Neural progenitor cell (in vitro differentiated cells): ENCODE measurements at regions not wholly inside any gene's neighbourhood (a gene's known extent, or its start where the extent isn't known, plus 50 kb on each side); places are given as distances from the start of the nearest gene placed in this dataset.
A peak's percentile ranks its signal among the peaks of the same experiment; 100 is the strongest.

ENCODE experiments used
- DNase-seq: peaks from one replicate; pipeline ENCODE4 v3.0.0-alpha.2; 2016; ENCODE audit warnings: low spot score
- H2AFZ ChIP-seq: fragments of 200-600 bp; sonication (generic); replicated peaks from 2 replicates; pipeline ENCODE4 v1.6.1; 2016; ENCODE audit warnings: antibody characterized with exemption
- H3F3A ChIP-seq: fragments of 200-600 bp; sonication (generic); 2 replicates; pipeline ENCODE4 v1.6.1; 2016; ENCODE audit warnings: antibody characterized with exemption, low read depth
- H3K27ac ChIP-seq: fragments of 200-600 bp; sonication (generic); 2 replicates; pipeline ENCODE4 v1.5.1; 2016; ENCODE audit warnings: mild to moderate bottlenecking
- H3K27me3 ChIP-seq: fragments of 200-600 bp; sonication (generic); 2 replicates; pipeline ENCODE4 v1.6.1; 2016; ENCODE audit warnings: mild to moderate bottlenecking, moderate library complexity
- H3K36me3 ChIP-seq: fragments of 200-600 bp; sonication (generic); 2 replicates; pipeline ENCODE4 v1.5.1; 2016
- H3K4me1 ChIP-seq: fragments of 200-600 bp; sonication (generic); 2 replicates; pipeline ENCODE4 v1.6.1; 2016; ENCODE audit warnings: mixed run types
- H3K4me2 ChIP-seq: fragments of 200-600 bp; sonication (generic); 2 replicates; pipeline ENCODE4 v1.6.1; 2016
- H3K4me3 ChIP-seq: fragments of 200-600 bp; sonication (generic); 2 replicates; pipeline ENCODE4 v1.5.1; 2016
- H3K79me2 ChIP-seq: fragments of 200-600 bp; sonication (generic); 2 replicates; pipeline ENCODE4 v1.6.1; 2016; ENCODE audit warnings: low read depth
- H3K9ac ChIP-seq: fragments of 200-600 bp; sonication (generic); 2 replicates; pipeline ENCODE4 v1.6.1; 2016
- H3K9me3 ChIP-seq: fragments of 200-600 bp; sonication (generic); 2 replicates; pipeline ENCODE4 v1.5.1; 2016; ENCODE audit warnings: low read depth
- H4K20me1 ChIP-seq: fragments of 200-600 bp; sonication (generic); 2 replicates; pipeline ENCODE4 v1.6.1; 2016; ENCODE audit warnings: low read depth
- H3K27ac Mint-ChIP-seq: 3 replicates; pipeline ENCODE4 v1.8.0; 2021; ENCODE audit warnings: mixed read lengths
- H3K27me3 Mint-ChIP-seq: 2 replicates; pipeline ENCODE4 v1.8.0; 2022; ENCODE audit warnings: low read depth, mild to moderate bottlenecking, inconsistent platforms, moderate library complexity, mixed read lengths; ENCODE audit not compliant: insufficient read depth
- H3K36me3 Mint-ChIP-seq: 3 replicates; pipeline ENCODE4 v1.8.0; 2021; ENCODE audit warnings: mixed read lengths
- H3K4me1 Mint-ChIP-seq: 3 replicates; pipeline ENCODE4 v1.8.0; 2021; ENCODE audit warnings: mixed read lengths
- H3K4me3 Mint-ChIP-seq: 3 replicates; pipeline ENCODE4 v1.8.0; 2021; ENCODE audit warnings: mild to moderate bottlenecking, moderate library complexity, mixed read lengths
- H3K9me3 Mint-ChIP-seq: 3 replicates; pipeline ENCODE4 v1.8.0; 2020; ENCODE audit warnings: mixed read lengths
- CTCF ChIP-seq: fragments of 200-600 bp; sonication (generic); IDR thresholded peaks from 2 replicates; pipeline ENCODE4 v1.5.1; 2017; ENCODE audit warnings: antibody characterized with exemption, mild to moderate bottlenecking
- EZH2 ChIP-seq: fragments of 200-600 bp; sonication (generic); IDR thresholded peaks from 2 replicates; pipeline ENCODE4 v1.6.1; 2017; ENCODE audit warnings: antibody characterized with exemption, mild to moderate bottlenecking, moderate library complexity
- EZH2phosphoT487 ChIP-seq: fragments of 200-600 bp; sonication (generic); IDR thresholded peaks from 2 replicates; pipeline ENCODE4 v1.6.1; 2017; ENCODE audit warnings: antibody characterized with exemption

DNA sequence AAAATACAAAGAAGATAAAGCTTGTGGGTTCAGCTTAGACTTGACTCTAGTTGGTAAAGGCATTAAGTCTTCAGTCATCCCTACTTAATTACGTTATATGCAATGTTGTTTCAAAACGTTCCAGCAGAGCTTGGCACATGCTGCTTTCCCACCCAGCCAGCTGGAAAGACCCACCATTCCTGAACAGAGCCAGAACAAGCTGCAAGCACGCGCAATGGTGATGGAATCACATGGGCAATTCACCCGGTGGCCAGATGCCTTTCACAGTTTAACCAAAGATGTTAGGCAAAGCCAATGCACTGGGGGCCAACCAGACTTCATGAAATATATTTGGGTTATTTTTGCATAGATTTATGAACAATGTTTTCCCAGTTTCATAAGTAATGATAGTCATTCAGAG lies 123.4 kb upstream of the CDH20 start:
- H3K4me1 Mint-ChIP-seq, result no peaks in the 10 kb centered on the region
- no peaks in the 10 kb centered on the region for H3K9me3 Mint-ChIP-seq
- H4K20me1 ChIP-seq, result no peaks in the 10 kb centered on the region
- no peak overlapping the region for H3K4me2 ChIP-seq
- H3K27ac ChIP-seq, result no peak overlapping the region
- no peaks in the 10 kb centered on the region for H3K9me3 ChIP-seq
- DNase-seq, result no peak
- H3K27me3 ChIP-seq, result no peaks in the 10 kb centered on the region
- no peak overlapping the region for H3K4me3 Mint-ChIP-seq
- H3F3A ChIP-seq, result no peaks in the 10 kb centered on the region
- no peaks in the 10 kb centered on the region for H3K27me3 Mint-ChIP-seq
- H3K79me2 ChIP-seq, result no peaks in the 10 kb centered on the region
- no peak overlapping the region for H3K27ac Mint-ChIP-seq
- H3K9ac ChIP-seq, result no peak overlapping the region
- no peaks in the 10 kb centered on the region for H3K36me3 ChIP-seq
- H2AFZ ChIP-seq, result no peak overlapping the region
- no peaks in the 10 kb centered on the region for H3K36me3 Mint-ChIP-seq
- H3K4me1 ChIP-seq, result peaks cover 3% of the 10 kb centered on the region
- TF ChIP-seq CTCF (no peak), EZH2phosphoT487 (no peak), EZH2 (no peak)
- no peak overlapping the region for H3K4me3 ChIP-seq

DNA sequence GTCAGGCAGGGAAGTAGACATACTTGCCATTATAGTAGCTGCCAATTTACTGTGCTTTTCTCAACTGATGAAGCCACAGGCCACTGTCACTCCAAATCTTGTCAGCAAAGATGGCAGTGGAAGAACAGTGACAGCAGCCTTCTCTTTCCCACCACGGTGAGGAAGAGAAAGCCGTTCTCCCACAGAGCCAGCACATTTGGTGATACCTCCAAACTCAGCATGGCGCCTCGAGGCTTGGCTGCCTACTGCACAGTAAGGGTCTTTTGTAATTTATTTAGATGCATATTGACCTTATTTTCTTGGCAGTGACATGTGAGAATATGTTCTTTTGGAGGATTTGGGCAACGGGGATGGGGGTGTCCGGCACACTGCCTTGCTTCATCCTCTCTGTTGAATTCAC lies 117.2 kb upstream of the CDH20 start:
- no peak overlapping the region for H3K9ac ChIP-seq
- no peak overlapping the region for H3K4me2 ChIP-seq
- Mint-ChIP-seq H3K9me3 (no peaks in the 10 kb centered on the region), H3K36me3 (no peaks in the 10 kb centered on the region), H3K27ac (no peak overlapping the region), H3K4me3 (no peak overlapping the region), H3K4me1 (peaks cover 7% of the 10 kb centered on the region), H3K27me3 (no peaks in the 10 kb centered on the region)
- peaks cover 16% of the 10 kb centered on the region for H3K4me1 ChIP-seq
- H2AFZ ChIP-seq, result peak overlapping the region; percentile 39
- no peaks in the 10 kb centered on the region for H3K79me2 ChIP-seq
- no peaks in the 10 kb centered on the region for H3K36me3 ChIP-seq
- H3F3A ChIP-seq, result no peaks in the 10 kb centered on the region
- no peak for DNase-seq
- no peaks in the 10 kb centered on the region for H3K27me3 ChIP-seq
- H4K20me1 ChIP-seq, result no peaks in the 10 kb centered on the region
- no peaks in the 10 kb centered on the region for H3K9me3 ChIP-seq
- TF ChIP-seq EZH2 (no peak), EZH2phosphoT487 (no peak), CTCF (no peak)
- no peak overlapping the region for H3K27ac ChIP-seq
- no peak overlapping the region for H3K4me3 ChIP-seq

DNA sequence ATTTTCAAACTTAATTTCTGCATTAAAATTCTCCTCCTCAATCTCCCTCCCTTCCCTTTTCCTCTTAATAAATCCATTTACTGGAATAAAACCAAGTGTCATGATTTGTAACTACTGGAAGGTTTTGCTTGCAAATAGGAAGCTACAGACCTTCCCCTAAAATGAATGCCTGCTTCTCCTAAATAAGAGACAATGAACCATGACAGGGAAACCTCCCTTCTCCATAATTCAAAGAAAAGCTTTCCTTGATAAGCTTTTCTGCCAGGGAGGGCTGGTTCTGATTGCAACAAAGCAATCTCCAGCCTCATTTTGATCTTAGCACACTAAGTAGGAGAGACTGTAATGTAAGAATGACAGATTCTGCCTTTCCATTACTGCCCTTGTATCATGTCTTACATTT lies 111.0 kb upstream of the CDH20 start:
- Histone ChIP-seq H3F3A (no peaks in the 10 kb centered on the region), H3K27ac (no peak overlapping the region), H2AFZ (no peak overlapping the region), H3K36me3 (no peaks in the 10 kb centered on the region), H4K20me1 (no peaks in the 10 kb centered on the region), H3K9me3 (no peaks in the 10 kb centered on the region), H3K4me3 (no peak overlapping the region), H3K27me3 (no peaks in the 10 kb centered on the region), H3K4me1 (no peaks in the 10 kb centered on the region), H3K4me2 (no peak overlapping the region), H3K9ac (no peak overlapping the region), H3K79me2 (no peaks in the 10 kb centered on the region)
- DNase-seq, result no peak
- Mint-ChIP-seq H3K27ac (no peak overlapping the region), H3K36me3 (peaks cover 2% of the 10 kb centered on the region), H3K27me3 (no peaks in the 10 kb centered on the region), H3K9me3 (peaks cover 3% of the 10 kb centered on the region), H3K4me1 (no peaks in the 10 kb centered on the region), H3K4me3 (no peak overlapping the region)
- no peak for TF ChIP-seq EZH2
- no peak for TF ChIP-seq EZH2phosphoT487
- TF ChIP-seq CTCF, result no peak

DNA sequence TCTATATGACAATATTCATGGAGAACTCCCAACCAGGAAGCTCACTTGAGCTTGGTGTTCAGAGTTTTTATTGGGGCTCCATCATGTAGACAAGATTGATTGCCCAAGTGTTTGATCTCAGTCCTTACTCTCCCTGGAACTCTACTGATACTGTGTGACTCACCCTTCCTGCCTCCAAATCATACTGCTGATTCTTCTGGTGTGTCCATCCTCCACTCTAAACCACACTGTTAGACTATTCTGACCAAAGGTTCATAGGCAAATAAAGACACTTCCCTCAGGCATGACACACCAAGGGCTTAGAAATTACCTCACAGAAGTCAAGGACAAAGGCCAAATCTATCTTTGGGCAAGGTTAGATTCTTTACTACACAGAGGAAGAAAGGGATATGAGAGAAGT lies 107.9 kb upstream of the CDH20 start:
- Histone ChIP-seq H3K4me1 (no peaks in the 10 kb centered on the region), H3K4me2 (no peak overlapping the region), H3K9ac (no peak overlapping the region), H3F3A (no peaks in the 10 kb centered on the region), H3K9me3 (no peaks in the 10 kb centered on the region), H3K79me2 (no peaks in the 10 kb centered on the region), H2AFZ (no peak overlapping the region), H3K36me3 (no peaks in the 10 kb centered on the region), H4K20me1 (no peaks in the 10 kb centered on the region), H3K27ac (no peak overlapping the region), H3K27me3 (no peaks in the 10 kb centered on the region), H3K4me3 (no peak overlapping the region)
- TF ChIP-seq EZH2 (no peak), EZH2phosphoT487 (no peak), CTCF (no peak)
- H3K4me3 Mint-ChIP-seq, result no peak overlapping the region
- H3K4me1 Mint-ChIP-seq, result no peaks in the 10 kb centered on the region
- H3K9me3 Mint-ChIP-seq, result peaks cover 3% of the 10 kb centered on the region
- no peak overlapping the region for H3K27ac Mint-ChIP-seq
- no peaks in the 10 kb centered on the region for H3K27me3 Mint-ChIP-seq
- peaks cover 2% of the 10 kb centered on the region for H3K36me3 Mint-ChIP-seq
- DNase-seq, result no peak
